H1 (cell line): ENCODE measurements at regions not wholly inside any gene's neighbourhood (a gene's known extent, or its start where the extent isn't known, plus 50 kb on each side); places are given as distances from the start of the nearest gene placed in this dataset.

Source experiments
- ASH2L ChIP-seq: fragments of 200-600, 300-600 bp; sonication (generic); IDR thresholded peaks from one replicate; pipeline ENCODE4 v1.7.1; 2017; ENCODE audit warnings: low read length
- BRCA1 ChIP-seq: IDR thresholded peaks from 2 replicates; pipeline ENCODE4 v1.6.1; 2012; ENCODE audit warnings: low read depth, low read length, improper control_type of control experiment
- CHD1 ChIP-seq: IDR thresholded peaks from 2 replicates; pipeline ENCODE4 v1.6.1; 2012; ENCODE audit warnings: low read depth, low read length, improper control_type of control experiment
- JUND ChIP-seq: IDR thresholded peaks from 2 replicates; pipeline ENCODE4 v1.6.1; 2011; ENCODE audit warnings: mild to moderate bottlenecking, improper control_type of control experiment, low read length
- KDM5A ChIP-seq: fragments of 200-600 bp; IDR thresholded peaks from 2 replicates; pipeline ENCODE4 v1.7.1; 2012; ENCODE audit warnings: mild to moderate bottlenecking, low read length, inconsistent platforms, mixed read lengths
- NANOG ChIP-seq: IDR thresholded peaks from 2 replicates; pipeline ENCODE4 v1.6.1; 2011; ENCODE audit warnings: low read length, low read depth, mild to moderate bottlenecking, inconsistent platforms; ENCODE audit not compliant: insufficient read depth, poor library complexity, severe bottlenecking
- POLR2A ChIP-seq, 2 experiments: IDR thresholded peaks; 1 replicate in 1 of 2; 2 replicates in 1 of 2; pipeline ENCODE4 v1.6.1; 2011; ENCODE audit warnings: low read depth in 2 of 2, low read length in 2 of 2, mild to moderate bottlenecking in 2 of 2; ENCODE audit errors: control extremely low read depth in 1 of 2
- POU5F1 ChIP-seq: IDR thresholded peaks from 2 replicates; pipeline ENCODE4 v1.6.1; 2011; ENCODE audit warnings: low read depth, mild to moderate bottlenecking, low read length, moderate library complexity
- SP4 ChIP-seq: IDR thresholded peaks from 2 replicates; pipeline ENCODE4 v1.6.1; 2012; ENCODE audit warnings: low read length, inconsistent platforms
- TBP ChIP-seq: IDR thresholded peaks from 2 replicates; pipeline ENCODE4 v1.6.1; 2011; ENCODE audit warnings: low read depth, low read length, improper control_type of control experiment
- TF ChIP-seq, protein P1 (sequence below): fragments of 300-600 bp; sonication (generic); IDR thresholded peaks from 2 replicates; pipeline ENCODE4 v1.7.1; 2012; ENCODE audit warnings: low read length, moderate library complexity, mild to moderate bottlenecking, inconsistent platforms; ENCODE audit not compliant: insufficient replicate concordance
- TF ChIP-seq, protein P2 (sequence below): IDR thresholded peaks from 2 replicates; pipeline ENCODE4 v1.6.1; 2012; ENCODE audit warnings: low read length, inconsistent platforms

DNA sequence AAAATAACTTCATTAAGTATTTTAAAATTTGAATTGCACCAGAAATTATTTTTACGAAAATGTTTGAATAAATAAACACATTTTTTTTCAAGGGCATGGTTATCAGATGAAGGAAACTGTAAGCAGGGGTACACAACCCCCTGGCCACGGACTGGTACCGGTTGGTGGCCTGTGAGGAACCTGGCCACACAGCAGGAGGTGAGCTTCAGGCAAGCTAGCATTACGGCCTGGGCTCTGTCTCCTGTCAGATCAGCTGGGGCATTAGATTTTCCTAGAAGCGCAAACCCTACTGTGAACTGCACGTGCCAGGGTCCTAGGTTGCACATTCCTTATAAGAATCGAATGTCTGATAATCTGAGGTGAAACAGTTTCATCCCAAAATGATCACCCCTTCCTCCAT is 1499.7 kb upstream of the AGA start (continued):
- TF ChIP-seq, protein P1, sequence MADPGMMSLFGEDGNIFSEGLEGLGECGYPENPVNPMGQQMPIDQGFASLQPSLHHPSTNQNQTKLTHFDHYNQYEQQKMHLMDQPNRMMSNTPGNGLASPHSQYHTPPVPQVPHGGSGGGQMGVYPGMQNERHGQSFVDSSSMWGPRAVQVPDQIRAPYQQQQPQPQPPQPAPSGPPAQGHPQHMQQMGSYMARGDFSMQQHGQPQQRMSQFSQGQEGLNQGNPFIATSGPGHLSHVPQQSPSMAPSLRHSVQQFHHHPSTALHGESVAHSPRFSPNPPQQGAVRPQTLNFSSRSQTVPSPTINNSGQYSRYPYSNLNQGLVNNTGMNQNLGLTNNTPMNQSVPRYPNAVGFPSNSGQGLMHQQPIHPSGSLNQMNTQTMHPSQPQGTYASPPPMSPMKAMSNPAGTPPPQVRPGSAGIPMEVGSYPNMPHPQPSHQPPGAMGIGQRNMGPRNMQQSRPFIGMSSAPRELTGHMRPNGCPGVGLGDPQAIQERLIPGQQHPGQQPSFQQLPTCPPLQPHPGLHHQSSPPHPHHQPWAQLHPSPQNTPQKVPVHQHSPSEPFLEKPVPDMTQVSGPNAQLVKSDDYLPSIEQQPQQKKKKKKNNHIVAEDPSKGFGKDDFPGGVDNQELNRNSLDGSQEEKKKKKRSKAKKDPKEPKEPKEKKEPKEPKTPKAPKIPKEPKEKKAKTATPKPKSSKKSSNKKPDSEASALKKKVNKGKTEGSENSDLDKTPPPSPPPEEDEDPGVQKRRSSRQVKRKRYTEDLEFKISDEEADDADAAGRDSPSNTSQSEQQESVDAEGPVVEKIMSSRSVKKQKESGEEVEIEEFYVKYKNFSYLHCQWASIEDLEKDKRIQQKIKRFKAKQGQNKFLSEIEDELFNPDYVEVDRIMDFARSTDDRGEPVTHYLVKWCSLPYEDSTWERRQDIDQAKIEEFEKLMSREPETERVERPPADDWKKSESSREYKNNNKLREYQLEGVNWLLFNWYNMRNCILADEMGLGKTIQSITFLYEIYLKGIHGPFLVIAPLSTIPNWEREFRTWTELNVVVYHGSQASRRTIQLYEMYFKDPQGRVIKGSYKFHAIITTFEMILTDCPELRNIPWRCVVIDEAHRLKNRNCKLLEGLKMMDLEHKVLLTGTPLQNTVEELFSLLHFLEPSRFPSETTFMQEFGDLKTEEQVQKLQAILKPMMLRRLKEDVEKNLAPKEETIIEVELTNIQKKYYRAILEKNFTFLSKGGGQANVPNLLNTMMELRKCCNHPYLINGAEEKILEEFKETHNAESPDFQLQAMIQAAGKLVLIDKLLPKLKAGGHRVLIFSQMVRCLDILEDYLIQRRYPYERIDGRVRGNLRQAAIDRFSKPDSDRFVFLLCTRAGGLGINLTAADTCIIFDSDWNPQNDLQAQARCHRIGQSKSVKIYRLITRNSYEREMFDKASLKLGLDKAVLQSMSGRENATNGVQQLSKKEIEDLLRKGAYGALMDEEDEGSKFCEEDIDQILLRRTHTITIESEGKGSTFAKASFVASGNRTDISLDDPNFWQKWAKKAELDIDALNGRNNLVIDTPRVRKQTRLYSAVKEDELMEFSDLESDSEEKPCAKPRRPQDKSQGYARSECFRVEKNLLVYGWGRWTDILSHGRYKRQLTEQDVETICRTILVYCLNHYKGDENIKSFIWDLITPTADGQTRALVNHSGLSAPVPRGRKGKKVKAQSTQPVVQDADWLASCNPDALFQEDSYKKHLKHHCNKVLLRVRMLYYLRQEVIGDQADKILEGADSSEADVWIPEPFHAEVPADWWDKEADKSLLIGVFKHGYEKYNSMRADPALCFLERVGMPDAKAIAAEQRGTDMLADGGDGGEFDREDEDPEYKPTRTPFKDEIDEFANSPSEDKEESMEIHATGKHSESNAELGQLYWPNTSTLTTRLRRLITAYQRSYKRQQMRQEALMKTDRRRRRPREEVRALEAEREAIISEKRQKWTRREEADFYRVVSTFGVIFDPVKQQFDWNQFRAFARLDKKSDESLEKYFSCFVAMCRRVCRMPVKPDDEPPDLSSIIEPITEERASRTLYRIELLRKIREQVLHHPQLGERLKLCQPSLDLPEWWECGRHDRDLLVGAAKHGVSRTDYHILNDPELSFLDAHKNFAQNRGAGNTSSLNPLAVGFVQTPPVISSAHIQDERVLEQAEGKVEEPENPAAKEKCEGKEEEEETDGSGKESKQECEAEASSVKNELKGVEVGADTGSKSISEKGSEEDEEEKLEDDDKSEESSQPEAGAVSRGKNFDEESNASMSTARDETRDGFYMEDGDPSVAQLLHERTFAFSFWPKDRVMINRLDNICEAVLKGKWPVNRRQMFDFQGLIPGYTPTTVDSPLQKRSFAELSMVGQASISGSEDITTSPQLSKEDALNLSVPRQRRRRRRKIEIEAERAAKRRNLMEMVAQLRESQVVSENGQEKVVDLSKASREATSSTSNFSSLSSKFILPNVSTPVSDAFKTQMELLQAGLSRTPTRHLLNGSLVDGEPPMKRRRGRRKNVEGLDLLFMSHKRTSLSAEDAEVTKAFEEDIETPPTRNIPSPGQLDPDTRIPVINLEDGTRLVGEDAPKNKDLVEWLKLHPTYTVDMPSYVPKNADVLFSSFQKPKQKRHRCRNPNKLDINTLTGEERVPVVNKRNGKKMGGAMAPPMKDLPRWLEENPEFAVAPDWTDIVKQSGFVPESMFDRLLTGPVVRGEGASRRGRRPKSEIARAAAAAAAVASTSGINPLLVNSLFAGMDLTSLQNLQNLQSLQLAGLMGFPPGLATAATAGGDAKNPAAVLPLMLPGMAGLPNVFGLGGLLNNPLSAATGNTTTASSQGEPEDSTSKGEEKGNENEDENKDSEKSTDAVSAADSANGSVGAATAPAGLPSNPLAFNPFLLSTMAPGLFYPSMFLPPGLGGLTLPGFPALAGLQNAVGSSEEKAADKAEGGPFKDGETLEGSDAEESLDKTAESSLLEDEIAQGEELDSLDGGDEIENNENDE = no peak
- TF ChIP-seq, protein P2, sequence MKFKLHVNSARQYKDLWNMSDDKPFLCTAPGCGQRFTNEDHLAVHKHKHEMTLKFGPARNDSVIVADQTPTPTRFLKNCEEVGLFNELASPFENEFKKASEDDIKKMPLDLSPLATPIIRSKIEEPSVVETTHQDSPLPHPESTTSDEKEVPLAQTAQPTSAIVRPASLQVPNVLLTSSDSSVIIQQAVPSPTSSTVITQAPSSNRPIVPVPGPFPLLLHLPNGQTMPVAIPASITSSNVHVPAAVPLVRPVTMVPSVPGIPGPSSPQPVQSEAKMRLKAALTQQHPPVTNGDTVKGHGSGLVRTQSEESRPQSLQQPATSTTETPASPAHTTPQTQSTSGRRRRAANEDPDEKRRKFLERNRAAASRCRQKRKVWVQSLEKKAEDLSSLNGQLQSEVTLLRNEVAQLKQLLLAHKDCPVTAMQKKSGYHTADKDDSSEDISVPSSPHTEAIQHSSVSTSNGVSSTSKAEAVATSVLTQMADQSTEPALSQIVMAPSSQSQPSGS = no peak
- no peak for TF ChIP-seq TBP
- TF ChIP-seq BRCA1 = no peak
- TF ChIP-seq CHD1 = no peak
- no peak for TF ChIP-seq SP4
- no peak for TF ChIP-seq JUND
- TF ChIP-seq POLR2A (IDR thresholded peaks at IDR 0.05; ENCODE audit: control extremely low read depth in 1 of 2, low read depth in 2 of 2, low read length in 2 of 2) = no peak
- no peak for TF ChIP-seq NANOG
- TF ChIP-seq KDM5A = no peak
- no peak for TF ChIP-seq POU5F1
- TF ChIP-seq ASH2L = no peak
